Dendritic cell treated with granulocyte-macrophage colony-stimulating factor and Interleukin-4, amounts not matched to agents 40 ng/mL and 50 ng/mL, for 4 days (primary cell): ENCODE measurements at regions not wholly inside any gene's neighbourhood (a gene's known extent, or its start where the extent isn't known, plus 50 kb on each side); places are given as distances from the start of the nearest gene placed in this dataset.

Experiments
- H3K27ac Mint-ChIP-seq: one replicate; pipeline ENCODE4 v1.8.0; 2022; ENCODE audit warnings: mild to moderate bottlenecking, mixed read lengths
- H3K27me3 Mint-ChIP-seq: one replicate; pipeline ENCODE4 v1.8.0; 2022; ENCODE audit warnings: mild to moderate bottlenecking, mixed read lengths
- H3K36me3 Mint-ChIP-seq: one replicate; pipeline ENCODE4 v1.8.0; 2022; ENCODE audit warnings: low read depth, mixed read lengths
- H3K4me1 Mint-ChIP-seq: one replicate; pipeline ENCODE4 v1.8.0; 2022; ENCODE audit warnings: low read depth, mixed read lengths
- H3K4me3 Mint-ChIP-seq: one replicate; pipeline ENCODE4 v1.8.0; 2022; ENCODE audit warnings: mild to moderate bottlenecking, moderate library complexity, mixed read lengths
- H3K9me3 Mint-ChIP-seq: one replicate; pipeline ENCODE4 v1.8.0; 2022; ENCODE audit warnings: mixed read lengths
- intact Hi-C: fragments of 100-400 bp; cut with micrococcal nuclease; formaldehyde crosslinking; loops from one replicate; pipeline ENCODE4 v1.15.0; 2022

- no peak overlapping the region for H3K27ac Mint-ChIP-seq
Observed at GRCh38 chr6:50591135-50591534, 122.2 kb upstream of the TFAP2D start.

GRCh38 chr6:50600280-50600679 is 113.0 kb upstream of the TFAP2D start:
- intact Hi-C loops, result no loop called here
- Mint-ChIP-seq H3K27ac (no peak overlapping the region), H3K4me1 (peaks cover 5% of the 10 kb centered on the region), H3K27me3 (no peaks in the 10 kb centered on the region), H3K4me3 (no peak overlapping the region), H3K9me3 (no peaks in the 10 kb centered on the region), H3K36me3 (no peaks in the 10 kb centered on the region)

More at GRCh38 chr6:50591135-50591534, 122.2 kb upstream of the TFAP2D start:
- Mint-ChIP-seq H3K36me3 (no peaks in the 10 kb centered on the region), H3K4me1 (no peaks in the 10 kb centered on the region), H3K9me3 (no peaks in the 10 kb centered on the region), H3K27me3 (no peaks in the 10 kb centered on the region), H3K4me3 (no peak overlapping the region)
- intact Hi-C loops, result no loop called here

GRCh38 chr6:50602292-50602691 is 111.0 kb upstream of the TFAP2D start:
- Mint-ChIP-seq H3K4me3 (no peak overlapping the region), H3K9me3 (no peaks in the 10 kb centered on the region)
- intact Hi-C loops, result loop anchor here (2.0 kb wide), 1 partner anchor 473 kb away; no protein-coding TSS in a partner anchor

GRCh38 chr6:50608421-50608820 is 104.9 kb upstream of the TFAP2D start:
- intact Hi-C loops, result no loop called here
- Mint-ChIP-seq H3K36me3 (no peaks in the 10 kb centered on the region), H3K4me1 (no peaks in the 10 kb centered on the region), H3K9me3 (no peaks in the 10 kb centered on the region), H3K4me3 (no peak overlapping the region), H3K27ac (no peak overlapping the region), H3K27me3 (no peaks in the 10 kb centered on the region)

More at GRCh38 chr6:50602292-50602691, 111.0 kb upstream of the TFAP2D start:
- H3K27ac Mint-ChIP-seq, result no peak overlapping the region
- peaks cover 4% of the 10 kb centered on the region for H3K4me1 Mint-ChIP-seq
- H3K36me3 Mint-ChIP-seq, result no peaks in the 10 kb centered on the region
- H3K27me3 Mint-ChIP-seq, result no peaks in the 10 kb centered on the region

- no peaks in the 10 kb centered on the region for H3K36me3 Mint-ChIP-seq
- intact Hi-C loops, result no loop called here
- H3K27ac Mint-ChIP-seq, result no peak overlapping the region
- H3K4me1 Mint-ChIP-seq, result no peaks in the 10 kb centered on the region
- H3K27me3 Mint-ChIP-seq, result no peaks in the 10 kb centered on the region
- no peak overlapping the region for H3K4me3 Mint-ChIP-seq
- H3K9me3 Mint-ChIP-seq, result no peaks in the 10 kb centered on the region
Observed at GRCh38 chr6:50610562-50610961, 102.8 kb upstream of the TFAP2D start.

- H3K27ac Mint-ChIP-seq, result no peak overlapping the region
Observed at GRCh38 chr6:50635429-50635828, 77.9 kb upstream of the TFAP2D start.

GRCh38 chr6:50637267-50637666 is 76.1 kb upstream of the TFAP2D start:
- Mint-ChIP-seq H3K27me3 (no peaks in the 10 kb centered on the region), H3K27ac (no peak overlapping the region), H3K4me1 (no peaks in the 10 kb centered on the region), H3K36me3 (no peaks in the 10 kb centered on the region), H3K9me3 (no peaks in the 10 kb centered on the region), H3K4me3 (no peak overlapping the region)
- intact Hi-C loops, result no loop called here

More at GRCh38 chr6:50635429-50635828, 77.9 kb upstream of the TFAP2D start:
- Mint-ChIP-seq H3K27me3 (no peaks in the 10 kb centered on the region), H3K9me3 (no peaks in the 10 kb centered on the region), H3K4me3 (no peak overlapping the region), H3K4me1 (no peaks in the 10 kb centered on the region), H3K36me3 (no peaks in the 10 kb centered on the region)
- intact Hi-C loops, result no loop called here

GRCh38 chr6:50649086-50649485 is 64.2 kb upstream of the TFAP2D start:
- no peak overlapping the region for H3K4me3 Mint-ChIP-seq
- intact Hi-C loops, result no loop called here
- H3K27me3 Mint-ChIP-seq, result no peaks in the 10 kb centered on the region
- H3K36me3 Mint-ChIP-seq, result no peaks in the 10 kb centered on the region
- peaks cover 51% of the 10 kb centered on the region for H3K9me3 Mint-ChIP-seq
- H3K27ac Mint-ChIP-seq, result no peak overlapping the region
- no peaks in the 10 kb centered on the region for H3K4me1 Mint-ChIP-seq

- Mint-ChIP-seq H3K4me1 (no peaks in the 10 kb centered on the region), H3K4me3 (no peak overlapping the region), H3K27me3 (no peaks in the 10 kb centered on the region), H3K27ac (no peak overlapping the region), H3K9me3 (peaks cover 32% of the 10 kb centered on the region), H3K36me3 (no peaks in the 10 kb centered on the region)
- intact Hi-C loops, result no loop called here
Observed at GRCh38 chr6:50653253-50653652, 60.1 kb upstream of the TFAP2D start.

GRCh38 chr6:50654155-50654554 is 59.2 kb upstream of the TFAP2D start:
- Mint-ChIP-seq H3K36me3 (no peaks in the 10 kb centered on the region), H3K4me3 (no peak overlapping the region), H3K4me1 (no peaks in the 10 kb centered on the region), H3K27me3 (no peaks in the 10 kb centered on the region), H3K9me3 (peaks cover 23% of the 10 kb centered on the region), H3K27ac (no peak overlapping the region)
- intact Hi-C loops, result no loop called here

- no peaks in the 10 kb centered on the region for H3K4me1 Mint-ChIP-seq
- H3K27ac Mint-ChIP-seq, result no peak overlapping the region
- H3K36me3 Mint-ChIP-seq, result no peaks in the 10 kb centered on the region
- H3K27me3 Mint-ChIP-seq, result no peaks in the 10 kb centered on the region
- peaks cover 5% of the 10 kb centered on the region for H3K9me3 Mint-ChIP-seq
- no peak overlapping the region for H3K4me3 Mint-ChIP-seq
- intact Hi-C loops, result no loop called here
Observed at GRCh38 chr6:50655848-50656453, 57.4 kb upstream of the TFAP2D start.

GRCh38 chr6:50657513-50657912 is 55.8 kb upstream of the TFAP2D start:
- H3K9me3 Mint-ChIP-seq, result no peaks in the 10 kb centered on the region
- H3K4me1 Mint-ChIP-seq, result no peaks in the 10 kb centered on the region
- H3K27ac Mint-ChIP-seq, result no peak overlapping the region
- H3K4me3 Mint-ChIP-seq, result no peak overlapping the region
- intact Hi-C loops, result no loop called here
- no peaks in the 10 kb centered on the region for H3K36me3 Mint-ChIP-seq
- no peaks in the 10 kb centered on the region for H3K27me3 Mint-ChIP-seq

- no peaks in the 10 kb centered on the region for H3K27me3 Mint-ChIP-seq
- H3K27ac Mint-ChIP-seq, result no peak overlapping the region
- no peak overlapping the region for H3K4me3 Mint-ChIP-seq
- no peaks in the 10 kb centered on the region for H3K4me1 Mint-ChIP-seq
- H3K9me3 Mint-ChIP-seq, result no peaks in the 10 kb centered on the region
- intact Hi-C loops, result no loop called here
- H3K36me3 Mint-ChIP-seq, result no peaks in the 10 kb centered on the region
Observed at GRCh38 chr6:50658561-50658960, 54.8 kb upstream of the TFAP2D start.

GRCh38 chr6:50661636-50662035 is 51.7 kb upstream of the TFAP2D start:
- Mint-ChIP-seq H3K4me1 (no peaks in the 10 kb centered on the region), H3K27me3 (no peaks in the 10 kb centered on the region), H3K4me3 (no peak overlapping the region), H3K36me3 (no peaks in the 10 kb centered on the region), H3K27ac (no peak overlapping the region), H3K9me3 (no peaks in the 10 kb centered on the region)
- intact Hi-C loops, result no loop called here
